Superior temporal gyrus (tissue), 1 donor: ENCODE measurements at regions not wholly inside any gene's neighbourhood (a gene's known extent, or its start where the extent isn't known, plus 50 kb on each side); places are given as distances from the start of the nearest gene placed in this dataset.

Experiments used
- DNase-seq: peaks from one replicate; pipeline ENCODE4 v3.0.0-alpha.2; 2016; ENCODE audit errors: extremely low spot score

GRCh38 chr2:7888876-7889275 lies 793.0 kb upstream of the ID2 start:
- no peak for DNase-seq

GRCh38 chr2:7891312-7891711 lies 790.5 kb upstream of the ID2 start:
- DNase-seq: no peak

GRCh38 chr2:7895289-7895688 lies 786.6 kb upstream of the ID2 start:
- DNase-seq: no peak

- DNase-seq: no peak
These were observed 784.8 kb upstream of the ID2 start for GRCh38 chr2:7896940-7897487.

- DNase-seq: no peak
These were observed 782.6 kb upstream of the ID2 start for GRCh38 chr2:7899241-7899640.

GRCh38 chr2:7899923-7900322 lies 781.9 kb upstream of the ID2 start:
- DNase-seq: no peak

GRCh38 chr2:7900593-7900992 lies 781.3 kb upstream of the ID2 start:
- no peak for DNase-seq

- DNase-seq: no peak
These were observed 779.5 kb upstream of the ID2 start for GRCh38 chr2:7902251-7902765.

GRCh38 chr2:7904319-7904718 lies 777.5 kb upstream of the ID2 start:
- DNase-seq: no peak

GRCh38 chr2:7905756-7906155 lies 776.1 kb upstream of the ID2 start:
- DNase-seq: no peak

GRCh38 chr2:7906431-7906830 lies 775.4 kb upstream of the ID2 start:
- DNase-seq: no peak

- DNase-seq: no peak
These were observed 774.8 kb upstream of the ID2 start for GRCh38 chr2:7907041-7907440.

- DNase-seq: no peak
These were observed 771.1 kb upstream of the ID2 start for GRCh38 chr2:7910752-7911151.

GRCh38 chr2:7911196-7911595 lies 770.7 kb upstream of the ID2 start:
- no peak for DNase-seq

GRCh38 chr2:7913974-7914373 lies 767.9 kb upstream of the ID2 start:
- no peak for DNase-seq

- no peak for DNase-seq
These were observed 766.4 kb upstream of the ID2 start for GRCh38 chr2:7915302-7916091.

- no peak for DNase-seq
These were observed 765.2 kb upstream of the ID2 start for GRCh38 chr2:7916670-7917069.

- no peak for DNase-seq
These were observed 762.3 kb upstream of the ID2 start for GRCh38 chr2:7919510-7919909.

- DNase-seq: no peak
These were observed 757.7 kb upstream of the ID2 start for GRCh38 chr2:7924023-7924762.

GRCh38 chr2:7925506-7925905 lies 756.4 kb upstream of the ID2 start:
- DNase-seq: no peak

- no peak for DNase-seq
These were observed 754.2 kb upstream of the ID2 start for GRCh38 chr2:7927691-7928090.

- DNase-seq: no peak
These were observed 752.6 kb upstream of the ID2 start for GRCh38 chr2:7929281-7929680.
